K562 (cell line): ENCODE measurements at regions not wholly inside any gene's neighbourhood (a gene's known extent, or its start where the extent isn't known, plus 50 kb on each side); places are given as distances from the start of the nearest gene placed in this dataset.
A peak's percentile ranks its signal among the peaks of the same experiment; 100 is the strongest.

ENCODE experiments used
- CCNT2 ChIP-seq: IDR thresholded peaks from 2 replicates; pipeline ENCODE4 v1.6.1; 2011; ENCODE audit warnings: borderline replicate concordance, low read depth, mild to moderate bottlenecking, moderate library complexity, mixed read lengths, low read length; ENCODE audit not compliant: insufficient read length; ENCODE audit errors: extremely low read depth
- CEBPB ChIP-seq: fragments of 450-650 bp; IDR thresholded peaks from 2 replicates; pipeline ENCODE4 v1.6.1; 2016; ENCODE audit warnings: missing genetic modification characterization, missing compliant biosample characterization
- CREB1 ChIP-seq, 2 experiments: sonication (generic) in 1 of 2; formaldehyde crosslinking in 1 of 2; IDR thresholded peaks; 2 replicates each; pipeline versions ENCODE4 v1.6.1 to v1.8.0; 2012 to 2022; ENCODE audit warnings: inconsistent platforms in 1 of 2, mild to moderate bottlenecking in 1 of 2, missing genetic modification reagents in 1 of 2, moderate library complexity in 1 of 2
- ELF1 ChIP-seq: fragments of 200-800 bp; sonication (Bioruptor generic); IDR thresholded peaks from 2 replicates; pipeline ENCODE4 v1.6.1; 2016; ENCODE audit warnings: missing genetic modification characterization, missing compliant biosample characterization
- ETV1 ChIP-seq: fragments of 450-650 bp; conservative IDR thresholded peaks from 2 replicates; pipeline ENCODE4 v1.6.1; 2016; ENCODE audit warnings: missing genetic modification characterization, control low read depth, low read depth, missing compliant biosample characterization
- KAT8 ChIP-seq: fragments of 450-650 bp; IDR thresholded peaks from 2 replicates; pipeline ENCODE4 v1.6.1; 2016; ENCODE audit warnings: low read depth, mild to moderate bottlenecking
- POLR3G ChIP-seq: IDR thresholded peaks from 2 replicates; pipeline ENCODE4 v1.6.1; 2011; ENCODE audit not compliant: insufficient read length, insufficient replicate concordance; ENCODE audit errors: extremely low read depth
- PPARD ChIP-seq: fragments of 250-450 bp; sonication (Bioruptor Pico); IDR thresholded peaks from 2 replicates; pipeline ENCODE4 v1.8.0; 2022; ENCODE audit warnings: inconsistent platforms, mild to moderate bottlenecking, moderate library complexity
- SIN3B ChIP-seq: fragments of 450-650 bp; IDR thresholded peaks from 2 replicates; pipeline ENCODE4 v1.6.1; 2017; ENCODE audit warnings: low read depth, mild to moderate bottlenecking, moderate library complexity
- SMARCA4 ChIP-seq: fragments of 450-650 bp; IDR thresholded peaks from 2 replicates; pipeline ENCODE4 v1.6.1; 2016
- SNRNP70 ChIP-seq: fragments of 200-400 bp; formaldehyde crosslinking; optimal IDR thresholded peaks from 2 replicates; pipeline ENCODE3; 2017; ENCODE audit warnings: low read depth, low read length
- ZNF124 ChIP-seq: sonication (generic); formaldehyde crosslinking; IDR thresholded peaks from 2 replicates; pipeline ENCODE4 v1.8.1; 2022; ENCODE audit warnings: missing genetic modification reagents
- ZNF57 ChIP-seq: fragments of 450-650 bp; formaldehyde crosslinking; IDR thresholded peaks from 2 replicates; pipeline ENCODE4 v1.4.0; 2020; ENCODE audit warnings: mild to moderate bottlenecking, moderate library complexity
- ZNF780A ChIP-seq: fragments of 250-450 bp; sonication (Bioruptor Pico); IDR thresholded peaks from 2 replicates; pipeline ENCODE4 v1.5.0; 2021; ENCODE audit warnings: mild to moderate bottlenecking

DNA sequence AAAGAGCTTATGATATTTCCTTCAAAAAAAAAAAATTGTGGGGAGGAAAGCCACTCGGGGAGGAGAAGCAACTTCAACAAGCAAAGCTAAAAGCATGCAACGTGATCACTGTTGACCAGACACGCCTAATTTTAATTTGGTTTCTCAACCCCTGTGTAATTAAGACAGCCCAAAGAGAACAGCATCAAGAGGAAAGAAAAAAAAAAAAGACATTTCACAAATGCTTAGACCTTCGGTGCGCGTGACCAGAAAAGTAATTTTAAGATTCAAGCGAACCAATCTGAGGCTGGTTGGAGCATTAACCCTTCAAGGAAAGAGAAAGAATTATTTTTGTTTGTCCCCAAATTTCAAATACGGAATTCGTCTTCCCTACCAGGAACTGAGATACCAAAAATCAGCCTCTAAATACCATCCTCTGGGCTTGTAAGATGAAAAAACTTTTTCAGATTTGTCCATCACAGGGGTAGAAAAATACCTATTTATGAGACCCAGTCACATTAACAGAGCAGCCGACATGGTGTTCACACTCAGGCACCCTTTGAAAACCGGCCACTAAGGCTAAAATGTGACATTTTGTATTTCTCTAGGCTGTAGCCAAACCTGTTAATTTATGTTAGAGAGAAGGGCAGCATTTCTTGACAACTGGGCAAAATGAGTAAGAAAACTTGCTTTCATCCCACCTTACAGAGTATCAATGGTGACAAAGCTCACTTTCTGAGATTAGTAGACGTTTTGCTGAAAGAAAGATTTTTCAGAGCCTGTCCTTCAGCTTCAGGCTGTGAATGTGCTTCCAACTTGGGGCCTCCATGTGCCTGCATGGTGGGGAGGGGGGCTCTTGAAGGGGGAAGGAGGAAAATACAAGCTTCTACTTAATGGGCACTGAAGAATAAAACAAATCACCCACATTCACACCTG is 179.9 kb upstream of the KLF14 start (continued):
- no peak for TF ChIP-seq POLR3G
- TF ChIP-seq ZNF57 = no peak
- TF ChIP-seq SMARCA4 = 0 out of 2 replicates have a peak, but pooled peaks have one; percentile 21
- peak; percentile 35; the same call in 1 of the 2 replicates for TF ChIP-seq ELF1 (tag)
- TF ChIP-seq SNRNP70 = no peak
- TF ChIP-seq SIN3B = no peak
- no peak for TF ChIP-seq CEBPB (tag)
- TF ChIP-seq ZNF124 (CRISPR knock-in tag) = no peak
- TF ChIP-seq CREB1 (IDR thresholded peaks at IDR 0.05) = no peak
- TF ChIP-seq CREB1 (CRISPR knock-in tag; IDR thresholded peaks at IDR 0.05) = no peak
- TF ChIP-seq KAT8 = no peak
- 0 out of 2 replicates have a peak, but pooled peaks have one; percentile 35 for TF ChIP-seq PPARD (CRISPR knock-in tag)
- TF ChIP-seq CCNT2 = no peak
- TF ChIP-seq ETV1 (tag) = 0 out of 2 replicates have a peak, but pooled peaks have one; percentile 2
- TF ChIP-seq ZNF780A (CRISPR knock-in tag) = no peak
